ENCODE measurements at regions not wholly inside any gene's neighbourhood (a gene's known extent, or its start where the extent isn't known, plus 50 kb on each side); places are given as distances from the start of the nearest gene placed in this dataset.
A peak's percentile ranks its signal among the peaks of the same experiment; 100 is the strongest.

GRCh38 chr18:24584813-24585212 lies 124.4 kb downstream of the HRH4 start:
- no peak overlapping the region for H3K27ac ChIP-seq
- ATAC-seq (ENCODE audit: low FRiP score in 2 of 2), result no peak
- H3K36me3 ChIP-seq, result no peaks in the 10 kb centered on the region
- H3K4me1 ChIP-seq, result no peaks in the 10 kb centered on the region
- no peaks in the 10 kb centered on the region for H3K9me3 ChIP-seq
- H3K4me3 ChIP-seq, result no peak overlapping the region
- H3K27me3 ChIP-seq, result no peaks in the 10 kb centered on the region
- TF ChIP-seq POLR2AphosphoS5 (IDR thresholded peaks at IDR 0.05) (no peak), CTCF (IDR thresholded peaks at IDR 0.05) (no peak), EP300 (IDR thresholded peaks at IDR 0.05) (no peak), POLR2A (IDR thresholded peaks at IDR 0.05) (no peak)
- DNase-seq, result no peak
- 58 to 59% methylated on average over 5 of the region's 5 CpGs for WGBS, 2 donors

GRCh38 chr18:24585996-24586566 lies 125.6 kb downstream of the HRH4 start:
- H3K27ac ChIP-seq, result no peak overlapping the region
- TF ChIP-seq POLR2A (IDR thresholded peaks at IDR 0.05) (no peak), CTCF (IDR thresholded peaks at IDR 0.05) (no peak), EP300 (IDR thresholded peaks at IDR 0.05) (no peak), POLR2AphosphoS5 (IDR thresholded peaks at IDR 0.05) (no peak)
- H3K4me1 ChIP-seq, result no peaks in the 10 kb centered on the region
- peak in 1 of 2 donors; percentile 28 for ATAC-seq (ENCODE audit: low FRiP score in 2 of 2)
- no peaks in the 10 kb centered on the region for H3K9me3 ChIP-seq
- H3K36me3 ChIP-seq, result no peaks in the 10 kb centered on the region
- no peak overlapping the region for H3K4me3 ChIP-seq
- no peaks in the 10 kb centered on the region for H3K27me3 ChIP-seq
- 48 to 62% methylated on average over 6 of the region's 6 CpGs for WGBS, 2 donors
- DNase-seq, result no peak

- no peaks in the 10 kb centered on the region for H3K36me3 ChIP-seq
- ATAC-seq (ENCODE audit: low FRiP score in 2 of 2) (no peak), DNase-seq (no peak)
- 87 to 90% methylated on average over 5 of the region's 5 CpGs for WGBS, 2 donors
- no peaks in the 10 kb centered on the region for H3K9me3 ChIP-seq
- H3K4me1 ChIP-seq, result no peaks in the 10 kb centered on the region
- no peak for TF ChIP-seq EP300 (IDR thresholded peaks at IDR 0.05)
- no peak for TF ChIP-seq POLR2A (IDR thresholded peaks at IDR 0.05)
- no peak for TF ChIP-seq POLR2AphosphoS5 (IDR thresholded peaks at IDR 0.05)
- TF ChIP-seq CTCF (IDR thresholded peaks at IDR 0.05), result no peak
- H3K27ac ChIP-seq, result no peak overlapping the region
- no peak overlapping the region for H3K4me3 ChIP-seq
- H3K27me3 ChIP-seq, result no peaks in the 10 kb centered on the region
Observed at GRCh38 chr18:24586662-24587360, 126.4 kb downstream of the HRH4 start.

GRCh38 chr18:24588440-24588839 lies 128.0 kb downstream of the HRH4 start:
- no peak for DNase-seq
- no peaks in the 10 kb centered on the region for H3K36me3 ChIP-seq
- no peaks in the 10 kb centered on the region for H3K4me1 ChIP-seq
- WGBS, 2 donors, result 80 to 85% methylated on average over 5 of the region's 5 CpGs
- H3K27ac ChIP-seq, result no peak overlapping the region
- H3K27me3 ChIP-seq, result no peaks in the 10 kb centered on the region
- ATAC-seq (ENCODE audit: low FRiP score in 2 of 2), result no peak
- H3K9me3 ChIP-seq, result no peaks in the 10 kb centered on the region
- TF ChIP-seq EP300 (IDR thresholded peaks at IDR 0.05), result no peak
- no peak for TF ChIP-seq POLR2A (IDR thresholded peaks at IDR 0.05)
- TF ChIP-seq CTCF (IDR thresholded peaks at IDR 0.05), result no peak
- no peak for TF ChIP-seq POLR2AphosphoS5 (IDR thresholded peaks at IDR 0.05)
- H3K4me3 ChIP-seq, result no peak overlapping the region

GRCh38 chr18:24590946-24591345 lies 130.5 kb downstream of the HRH4 start:
- no peaks in the 10 kb centered on the region for H3K9me3 ChIP-seq
- H3K27ac ChIP-seq, result no peak overlapping the region
- H3K4me3 ChIP-seq, result no peak overlapping the region
- DNase-seq, result no peak
- no peaks in the 10 kb centered on the region for H3K36me3 ChIP-seq
- 69 to 91% methylated on average over 3 to 4 of the region's 4 CpGs for WGBS, 2 donors
- no peaks in the 10 kb centered on the region for H3K4me1 ChIP-seq
- no peaks in the 10 kb centered on the region for H3K27me3 ChIP-seq
- no peak for ATAC-seq (ENCODE audit: low FRiP score in 2 of 2)
- no peak for TF ChIP-seq CTCF (IDR thresholded peaks at IDR 0.05)
- no peak for TF ChIP-seq EP300 (IDR thresholded peaks at IDR 0.05)
- TF ChIP-seq POLR2A (IDR thresholded peaks at IDR 0.05), result no peak
- TF ChIP-seq POLR2AphosphoS5 (IDR thresholded peaks at IDR 0.05), result no peak
